HepG2 (cell line): ENCODE measurements at regions not wholly inside any gene's neighbourhood (a gene's known extent, or its start where the extent isn't known, plus 50 kb on each side); places are given as distances from the start of the nearest gene placed in this dataset.

ENCODE experiments used
- ATAC-seq: fragments of 200-7000 bp; cut with Tn5 transposase; 3 replicates; pipeline ENCODE4 v1.9.1; 2020; ENCODE audit warnings: mild to moderate bottlenecking, moderate library complexity
- BruUV-seq: library from RNA; stranded (reverse); fragments of 400-500 nt; replicated peaks from 2 replicates; lab custom pipeline; 2021; lab: Mats Ljungman, UMichigan
- CTCF ChIA-PET: fragments of 300-600 bp; formaldehyde crosslinking; extraction: SDS; loops from one replicate; lab custom pipeline; 2021; ENCODE audit warnings: low total read pairs, inconsistent platforms, low intra/inter-chr PET ratio; lab: Yijun Ruan, JAX
- POLR2A ChIA-PET: fragments of 350-600 bp; sonication (Branson Sonifier 250); formaldehyde crosslinking; loops from one replicate; lab custom pipeline; 2020; ENCODE audit warnings: antibody characterized with exemption, inconsistent platforms; lab: Yijun Ruan, JAX
- DNase-seq: peaks from one replicate; pipeline ENCODE4 v3.0.0-alpha.2; 2015; ENCODE audit warnings: low spot score
- FAIRE-seq: peaks from 3 replicates; lab custom pipeline; 2011; peaks lifted over from hg19 to GRCh38; lab: Jason Lieb, UNC
- H2AFZ ChIP-seq: one replicate; pipeline ENCODE4 v1.6.1; 2011; ENCODE audit warnings: low read length, inconsistent platforms
- H3K27ac ChIP-seq: fragments of 300-600 bp; 3 replicates; pipeline ENCODE4 v1.8.0; 2011; ENCODE audit warnings: mixed run types, mild to moderate bottlenecking, mixed read lengths, low read length, inconsistent platforms; ENCODE audit not compliant: insufficient read depth; ENCODE audit errors: extremely low read length
- H3K27me3 ChIP-seq, 2 experiments: fragments of 200-600 bp in 1 of 2; 2 replicates in 1 of 2; 3 replicates in 1 of 2; pipeline versions ENCODE4 v1.6.0 to v1.8.0; 2011; ENCODE audit warnings: low read length in 2 of 2, mild to moderate bottlenecking in 2 of 2, moderate library complexity in 2 of 2, inconsistent platforms in 1 of 2; ENCODE audit not compliant: insufficient read depth in 2 of 2, control insufficient read depth in 1 of 2
- H3K36me3 ChIP-seq, 2 experiments: fragments of 200-600 bp in 1 of 2; replicated peaks in 1 of 2; 2 replicates in 1 of 2; 3 replicates in 1 of 2; pipeline versions ENCODE4 v1.5.1 to v1.8.0; 2011; ENCODE audit warnings: low read length in 2 of 2, inconsistent platforms in 1 of 2; ENCODE audit not compliant: insufficient read depth in 2 of 2, control insufficient read depth in 1 of 2
- H3K4me1 ChIP-seq: 2 replicates; pipeline ENCODE4 v1.5.1; 2012; ENCODE audit warnings: low read length, inconsistent platforms; ENCODE audit not compliant: insufficient read depth
- H3K4me2 ChIP-seq: 2 replicates; pipeline ENCODE4 v1.6.0; 2011; ENCODE audit warnings: low read depth, low read length, inconsistent platforms
- H3K4me3 ChIP-seq, 3 experiments: fragments of 200-600 bp in 1 of 3; sonication (generic), shearing (Covaris generic) in 1 of 3; replicated peaks in 1 of 3; 2 replicates each; pipeline ENCODE4 v1.5.1; 2011 to 2016; ENCODE audit warnings: low read length in 3 of 3, inconsistent platforms in 2 of 3, low read depth in 2 of 3, mild to moderate bottlenecking in 2 of 3, control low read depth in 1 of 3, mixed read lengths in 1 of 3; ENCODE audit not compliant: insufficient read depth in 1 of 3
- H3K79me2 ChIP-seq: one replicate; pipeline ENCODE4 v1.6.1; 2011; ENCODE audit warnings: low read length, inconsistent platforms; ENCODE audit not compliant: insufficient read depth
- H3K9ac ChIP-seq: 2 replicates; pipeline ENCODE4 v1.6.0; 2011; ENCODE audit warnings: mild to moderate bottlenecking, low read depth, low read length, inconsistent platforms; ENCODE audit not compliant: insufficient read depth
- H3K9me3 ChIP-seq: 2 replicates; pipeline ENCODE4 v1.5.1; 2012; ENCODE audit warnings: mild to moderate bottlenecking, low read length
- H4K20me1 ChIP-seq: 2 replicates; pipeline ENCODE4 v1.6.0; 2011; ENCODE audit warnings: inconsistent platforms, mild to moderate bottlenecking, low read length, moderate library complexity; ENCODE audit not compliant: insufficient read depth
- CAMTA2 ChIP-seq: sonication (generic); formaldehyde crosslinking; IDR thresholded peaks from 2 replicates; pipeline ENCODE4 v1.4.0; 2020; ENCODE audit warnings: mild to moderate bottlenecking, missing genetic modification reagents, borderline replicate concordance
- HOXD1 ChIP-seq: sonication (generic); formaldehyde crosslinking; IDR thresholded peaks from 2 replicates; pipeline ENCODE4 v1.5.0; 2020; ENCODE audit warnings: missing genetic modification reagents
- MNT ChIP-seq: fragments of 450-650 bp; IDR thresholded peaks from 2 replicates; pipeline ENCODE4 v1.6.1; 2016
- NFIB ChIP-seq: sonication (generic); formaldehyde crosslinking; IDR thresholded peaks from 2 replicates; pipeline ENCODE4 v1.9.0; 2021; ENCODE audit warnings: missing genetic modification reagents, mild to moderate bottlenecking, borderline replicate concordance
- SNAPC4 ChIP-seq: sonication (generic); formaldehyde crosslinking; IDR thresholded peaks from 2 replicates; pipeline ENCODE4 v1.4.0; 2020; ENCODE audit warnings: mild to moderate bottlenecking, missing genetic modification reagents
- SPEN ChIP-seq: sonication (generic); formaldehyde crosslinking; IDR thresholded peaks from 2 replicates; pipeline ENCODE4 v1.5.1; 2020; ENCODE audit warnings: low read depth, mild to moderate bottlenecking, missing genetic modification reagents
- SUZ12 ChIP-seq: fragments of 150-350 bp; IDR thresholded peaks from 2 replicates; pipeline ENCODE4 v1.6.1; 2014; ENCODE audit warnings: low read depth, low read length
- TMF1 ChIP-seq: sonication (generic); formaldehyde crosslinking; IDR thresholded peaks from 2 replicates; pipeline ENCODE4 v1.8.1; 2022; ENCODE audit warnings: low read depth, missing genetic modification reagents
- ZGPAT ChIP-seq: IDR thresholded peaks from 2 replicates; pipeline ENCODE4 v1.6.1; 2016; ENCODE audit warnings: mild to moderate bottlenecking
- ZNF256 ChIP-seq: sonication (generic); formaldehyde crosslinking; conservative IDR thresholded peaks from 2 replicates; pipeline ENCODE4 v1.4.0; 2020; ENCODE audit warnings: missing genetic modification reagents
- WGBS: methylation state at CpG from one replicate; pipeline ENCODE4 v1.1.6; 2017; ENCODE audit warnings: low lambda C conversion rate; 5-methylcytosine and 5-hydroxymethylcytosine counted together
- in situ Hi-C: cut with HindIII; loops from 2 replicates; pipeline ENCODE4 v1.10.0; 2017; ENCODE audit warnings: low pct_unique_long_range_greater_than_20kb; ENCODE audit not compliant: extremely low pct_ligation_motif_present
- intact Hi-C: fragments of 100-400 bp; cut with micrococcal nuclease; formaldehyde crosslinking; loops from one replicate; pipeline ENCODE4 v1.10.0; 2022; ENCODE audit not compliant: unreplicated experiment

GRCh38 chr6:141758430-141758829 is 374.3 kb upstream of the GJE1 start:
- TF ChIP-seq MNT (peak; percentile 93), NFIB (CRISPR knock-in tag) (no peak)
- ChIA-PET CTCF (no interaction called here), POLR2A (no interaction called here)
- H3K4me3 ChIP-seq: no peak overlapping the region
- DNase-seq: no peak
- intact Hi-C loops: no loop called here
- in situ Hi-C loops: no loop called here
- H3K4me1 ChIP-seq: no peaks in the 10 kb centered on the region
- ATAC-seq: no peak
- H3K36me3 ChIP-seq: no peaks in the 10 kb centered on the region
- no peak overlapping the region for H3K9ac ChIP-seq
- no peaks in the 10 kb centered on the region for H3K27me3 ChIP-seq
- no peaks in the 10 kb centered on the region for H3K79me2 ChIP-seq
- H3K27ac ChIP-seq: no peak overlapping the region
- 1% methylated on average over 3 of the region's 3 CpGs for WGBS
- H3K4me2 ChIP-seq: no peak overlapping the region
- no peak for FAIRE-seq
- H3K9me3 ChIP-seq: no peaks in the 10 kb centered on the region
- H4K20me1 ChIP-seq: no peaks in the 10 kb centered on the region
- BruUV-seq: no TSS peak
- no peak overlapping the region for H2AFZ ChIP-seq

- Histone ChIP-seq H3K36me3 (no peaks in the 10 kb centered on the region), H3K9me3 (no peaks in the 10 kb centered on the region), H3K4me3 (no peak overlapping the region), H2AFZ (no peak overlapping the region), H3K9ac (no peak overlapping the region), H3K4me1 (no peaks in the 10 kb centered on the region), H4K20me1 (no peaks in the 10 kb centered on the region), H3K27me3 (no peaks in the 10 kb centered on the region), H3K27ac (no peak overlapping the region), H3K4me2 (no peak overlapping the region), H3K79me2 (no peaks in the 10 kb centered on the region)
- FAIRE-seq (no peak), DNase-seq (no peak), ATAC-seq (no peak)
- in situ Hi-C loops: no loop called here
- BruUV-seq: no TSS peak
- ChIA-PET CTCF (no interaction called here), POLR2A (no interaction called here)
- intact Hi-C loops: no loop called here
- WGBS: 29% methylated on average over 3 of the region's 3 CpGs
- TF ChIP-seq ZNF256 (CRISPR knock-in tag) (no peak), SUZ12 (no peak), HOXD1 (CRISPR knock-in tag) (no peak), ZGPAT (CRISPR knock-in tag) (no peak), SNAPC4 (CRISPR knock-in tag) (no peak), SPEN (no peak), CAMTA2 (CRISPR knock-in tag) (no peak), TMF1 (CRISPR knock-in tag) (no peak)
Measured at GRCh38 chr6:141753180-141753579, 379.5 kb upstream of the GJE1 start.
